T-helper 22 cell (primary cell): ENCODE measurements at regions not wholly inside any gene's neighbourhood (a gene's known extent, or its start where the extent isn't known, plus 50 kb on each side); places are given as distances from the start of the nearest gene placed in this dataset.

ENCODE experiments used
- DNase-seq: peaks from one replicate; pipeline ENCODE4 v3.0.0-alpha.2; 2020; ENCODE audit warnings: low read depth

- no peak for DNase-seq
Measured at GRCh38 chr17:74052993-74053711, 150.3 kb upstream of the RPL38 start.

- no peak for DNase-seq
Measured at GRCh38 chr17:74053712-74054078, 149.8 kb upstream of the RPL38 start.

GRCh38 chr17:74054249-74054648 lies 149.2 kb upstream of the RPL38 start:
- no peak for DNase-seq

- DNase-seq: no peak
Measured at GRCh38 chr17:74055508-74056160, 147.8 kb upstream of the RPL38 start.

DNA sequence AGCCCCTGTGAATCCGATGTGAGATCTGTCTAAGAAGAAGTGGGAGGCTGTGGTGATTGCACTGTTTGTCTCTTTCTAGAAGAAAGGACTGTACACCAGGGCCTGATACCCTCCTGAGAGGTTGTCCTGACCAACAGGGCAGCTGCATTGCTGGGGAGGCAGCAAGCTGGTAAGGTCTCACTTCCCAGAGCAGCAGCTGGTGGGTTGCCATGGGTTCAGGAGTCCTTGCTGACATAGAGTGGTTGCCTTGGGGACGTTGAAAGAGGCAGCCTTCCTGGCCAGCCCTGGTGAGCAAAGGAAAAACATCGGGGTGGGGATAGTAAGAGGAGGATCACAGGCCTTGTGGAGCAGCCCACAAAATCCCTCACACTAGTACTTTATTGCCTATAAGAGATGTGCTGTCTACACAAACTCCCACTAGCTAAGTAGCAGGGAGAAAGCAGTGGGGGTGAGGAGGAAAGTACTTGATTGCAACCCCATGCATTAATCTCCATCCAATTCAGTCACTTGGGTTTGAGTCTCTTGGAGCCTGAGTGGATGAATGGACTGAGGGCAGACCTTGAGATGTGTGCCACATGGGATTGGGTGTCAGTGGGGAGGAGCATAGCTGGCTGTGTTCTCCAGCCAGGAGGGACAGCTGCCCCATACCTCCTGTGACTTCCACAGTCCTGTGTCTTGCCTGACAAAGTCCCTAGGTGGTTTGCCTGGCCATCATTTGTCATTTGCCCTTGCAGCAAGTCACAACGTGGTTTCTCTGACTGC lies 143.8 kb upstream of the RPL38 start:
- DNase-seq: no peak

DNA sequence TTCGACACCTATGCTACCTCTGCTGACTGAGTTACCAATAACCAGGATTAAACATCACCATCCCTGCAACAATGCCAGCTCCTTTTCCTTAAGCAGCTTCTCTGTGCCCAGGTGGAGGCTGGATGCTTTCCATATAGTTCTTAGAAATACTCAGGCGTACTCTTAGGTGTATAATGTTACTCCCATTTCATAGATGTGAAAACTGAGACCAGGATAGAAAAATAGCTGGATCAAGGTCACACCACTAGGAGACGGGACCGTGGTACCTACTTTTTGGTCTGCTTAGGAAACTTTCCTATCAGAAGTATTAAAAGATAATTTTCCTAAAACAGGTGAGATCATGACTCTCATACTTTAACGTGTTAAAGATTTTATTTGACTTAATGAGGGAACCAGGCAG lies 141.7 kb upstream of the RPL38 start:
- DNase-seq: no peak

- DNase-seq: no peak
Measured at GRCh38 chr17:74062234-74062633, 141.2 kb upstream of the RPL38 start.

DNA sequence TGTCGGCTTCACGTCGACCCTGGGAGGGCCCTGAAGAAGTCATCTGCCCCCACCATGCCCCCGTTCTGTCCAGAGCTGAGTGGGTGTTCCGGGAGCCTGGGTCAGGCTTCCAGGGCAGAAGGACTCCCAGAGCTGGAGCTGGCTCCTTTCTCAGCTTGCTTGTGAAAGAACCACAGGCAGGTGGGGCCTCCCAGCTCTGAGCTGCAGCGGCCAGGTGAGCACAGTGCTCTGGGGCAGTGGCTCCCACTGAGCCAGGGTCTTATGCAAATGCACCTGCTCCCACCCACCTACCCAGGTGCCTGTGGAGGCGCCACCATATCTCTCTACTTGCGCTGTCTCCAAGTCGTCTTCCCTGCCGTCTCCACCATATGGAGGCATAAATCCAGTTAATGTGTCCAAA lies 140.0 kb upstream of the RPL38 start:
- DNase-seq: no peak

- DNase-seq: no peak
Measured at GRCh38 chr17:74070374-74070773, 133.1 kb upstream of the RPL38 start.

DNA sequence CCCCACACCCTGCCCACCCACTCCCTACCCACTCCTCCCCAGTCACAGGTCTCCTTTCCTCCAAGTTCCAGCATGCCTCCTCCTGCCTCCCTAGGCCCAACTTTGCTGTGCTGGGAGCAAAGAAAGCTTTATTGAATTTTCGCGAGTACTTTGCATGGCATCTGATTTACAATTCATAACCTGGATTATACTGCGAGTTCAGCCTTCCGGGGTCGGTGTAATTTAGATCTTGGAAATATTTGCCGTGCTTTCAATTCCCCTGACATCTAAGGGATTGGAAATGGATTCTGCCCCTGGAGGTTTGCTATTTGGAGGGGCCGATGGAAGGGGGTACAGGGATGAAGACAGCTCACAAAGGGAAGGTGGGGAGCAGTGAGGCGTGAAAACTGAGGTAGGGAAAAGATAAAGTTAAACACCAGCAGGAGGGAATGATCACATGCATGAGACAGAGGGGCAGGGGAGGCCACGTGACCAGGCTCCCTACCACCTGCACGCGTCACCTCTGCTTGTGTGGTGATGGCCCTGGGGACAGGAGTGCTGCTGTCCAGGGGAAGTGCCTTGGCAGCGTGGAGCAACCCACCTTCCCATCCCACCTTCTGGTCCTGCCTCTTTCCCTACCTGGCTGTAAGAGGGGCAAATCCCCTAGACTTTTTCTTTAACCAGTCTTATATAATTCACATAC lies 132.3 kb upstream of the RPL38 start:
- no peak for DNase-seq

DNA sequence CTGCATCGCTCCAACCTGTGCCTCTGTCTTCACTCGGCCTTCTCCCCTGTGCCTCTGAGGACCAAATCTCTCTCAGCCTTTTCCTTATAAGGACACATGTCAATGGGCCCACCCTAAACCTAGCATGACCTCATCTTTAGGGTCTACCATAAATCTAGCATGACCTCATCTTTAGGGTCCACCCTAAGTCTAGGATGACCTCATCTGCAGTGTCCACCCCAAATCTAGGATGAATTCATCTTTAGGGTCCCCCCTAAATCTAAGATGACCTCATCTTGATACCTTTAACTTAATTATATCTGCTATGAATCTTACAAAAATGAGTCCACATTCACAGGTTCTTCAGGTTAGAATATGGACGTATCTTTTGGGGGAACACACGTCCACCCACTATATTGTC lies 131.1 kb upstream of the RPL38 start:
- no peak for DNase-seq

DNA sequence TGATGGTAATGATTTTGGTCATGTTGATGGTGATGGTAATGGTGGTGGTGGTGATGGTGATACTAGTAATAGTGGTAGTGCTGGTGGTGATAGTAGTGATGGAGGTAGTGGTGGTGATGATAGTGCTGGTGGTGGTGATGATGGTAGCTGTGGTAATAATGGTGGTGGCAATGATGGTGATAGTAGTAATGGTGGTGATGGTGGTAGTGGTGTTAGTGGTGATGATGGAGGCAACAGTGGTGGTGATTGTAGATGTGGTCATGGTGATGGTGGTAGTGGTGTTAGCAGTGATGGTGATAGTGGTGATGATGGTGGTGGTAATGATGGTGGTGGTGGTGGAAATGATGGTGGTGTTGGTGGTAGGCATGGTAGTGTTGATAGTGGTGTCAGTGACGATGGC lies 127.0 kb upstream of the RPL38 start:
- DNase-seq: no peak

GRCh38 chr17:74077231-74077630 lies 126.2 kb upstream of the RPL38 start:
- no peak for DNase-seq

DNA sequence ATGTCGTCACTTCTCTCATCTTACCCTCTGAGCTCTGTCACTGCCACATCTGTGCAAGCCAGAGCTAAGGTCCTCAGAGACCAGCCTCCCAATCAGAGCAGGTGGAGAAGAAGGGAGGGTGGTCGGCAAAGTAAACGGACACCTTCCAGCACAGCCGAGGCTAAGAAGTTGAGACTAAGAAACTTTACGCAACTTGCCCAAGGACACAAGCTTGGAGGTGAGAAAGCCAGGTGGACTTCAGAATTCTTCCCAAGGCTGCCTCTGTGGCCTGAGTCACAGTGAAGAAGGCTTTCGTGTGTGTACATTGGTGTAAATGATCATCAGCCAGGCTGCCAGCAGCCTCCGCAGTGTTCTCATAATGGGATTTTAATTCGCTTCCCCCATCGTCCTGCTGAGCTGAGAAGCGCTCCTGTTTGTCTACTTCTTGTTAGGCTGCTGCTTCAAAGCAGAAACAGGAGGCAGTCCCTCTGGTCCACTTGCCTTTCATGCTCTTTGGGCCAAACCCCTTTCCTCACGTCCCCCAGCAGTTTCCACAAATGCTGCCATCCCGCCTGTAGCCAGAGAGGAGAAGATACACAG lies 125.0 kb upstream of the RPL38 start:
- DNase-seq: no peak

DNA sequence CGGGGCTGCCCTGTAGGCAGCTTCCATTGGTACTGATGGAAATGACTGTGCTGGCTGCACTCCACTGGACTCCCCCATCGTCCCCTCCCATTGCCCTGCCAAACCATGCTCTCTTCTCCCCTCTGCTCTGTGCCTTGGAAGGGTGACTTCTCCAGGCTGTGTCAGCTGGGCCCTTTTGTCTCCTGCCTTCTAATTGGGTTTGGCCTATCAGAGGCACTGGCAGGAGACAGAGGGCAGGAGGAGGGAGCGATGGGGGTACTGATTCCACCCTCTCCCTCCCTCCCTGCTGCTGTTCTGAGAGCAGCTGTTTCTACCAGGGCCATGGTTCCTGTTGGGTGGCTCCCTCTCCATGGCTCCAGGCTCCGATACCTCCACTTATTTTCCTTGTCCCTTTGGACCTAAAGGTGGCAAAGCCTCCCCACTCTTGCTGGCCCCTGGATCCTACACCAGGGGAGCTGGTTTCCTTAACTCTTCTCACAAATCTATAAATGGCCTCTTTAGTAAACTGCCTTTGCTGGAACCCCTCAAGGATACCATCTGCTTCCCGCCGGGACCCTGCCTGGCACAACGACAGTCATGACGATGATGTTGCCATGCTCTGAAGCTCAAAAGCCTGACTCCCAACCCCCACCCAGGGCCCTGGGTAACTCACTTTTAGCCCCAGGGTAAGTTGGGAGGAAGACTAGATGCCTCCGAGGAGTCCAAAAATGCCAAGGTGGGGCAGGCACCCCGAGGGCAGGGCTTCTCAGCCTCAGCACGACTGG lies 123.8 kb upstream of the RPL38 start:
- no peak for DNase-seq

- DNase-seq: no peak
Measured at GRCh38 chr17:74080656-74081582, 122.6 kb upstream of the RPL38 start.

GRCh38 chr17:74082886-74083285 lies 120.6 kb upstream of the RPL38 start:
- DNase-seq: no peak

- no peak for DNase-seq
Measured at GRCh38 chr17:74083321-74083720, 120.2 kb upstream of the RPL38 start.

DNA sequence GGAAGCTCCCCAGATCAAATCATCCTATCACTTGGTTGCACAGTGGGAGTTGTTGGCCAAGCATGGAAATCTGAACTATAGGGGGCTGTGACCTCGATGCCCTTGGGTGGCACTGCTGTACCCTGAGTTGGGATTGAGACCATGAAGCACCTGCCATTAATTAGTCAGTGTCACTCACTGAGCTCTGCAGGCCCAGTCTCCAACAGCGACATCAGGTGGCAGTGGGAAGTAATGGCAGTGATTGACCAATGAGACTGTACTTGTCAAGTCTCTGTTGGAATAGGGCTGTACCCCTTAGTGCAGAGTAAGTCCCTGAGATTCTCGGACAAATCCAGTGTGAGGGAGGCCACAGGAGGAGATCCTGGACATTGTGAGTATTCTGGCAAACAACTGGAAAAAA lies 118.0 kb upstream of the RPL38 start:
- no peak for DNase-seq

DNA sequence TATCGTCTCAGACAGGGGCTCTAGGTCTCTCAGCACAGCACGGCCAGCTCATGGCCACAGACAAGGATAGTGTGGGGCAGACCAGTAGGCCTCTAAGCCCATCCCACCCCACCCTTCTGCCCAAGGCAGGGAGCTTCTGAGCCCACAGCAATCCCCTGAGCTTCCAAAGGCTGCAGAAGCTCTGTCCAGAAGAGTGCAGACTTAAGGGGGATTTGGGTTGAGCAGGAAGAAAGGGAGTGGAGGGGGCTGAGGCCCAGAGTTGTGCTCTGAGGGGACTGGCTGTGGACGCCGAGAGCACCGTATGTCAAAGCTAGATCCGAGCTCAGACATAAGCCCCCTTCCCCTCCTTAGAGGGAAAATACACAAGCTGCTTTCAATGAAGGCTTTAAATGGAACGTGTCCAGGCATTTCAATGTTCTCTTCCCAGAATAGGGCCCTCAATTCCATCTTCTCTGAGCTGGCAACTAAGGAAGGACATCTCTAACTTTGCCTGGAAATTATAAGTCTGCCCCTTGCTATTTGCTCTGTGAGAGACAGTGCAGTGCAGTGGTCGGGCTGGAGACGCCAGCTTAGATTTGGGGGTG lies 116.4 kb upstream of the RPL38 start:
- no peak for DNase-seq
